Choroid plexus epithelial cell (primary cell): ENCODE measurements at regions not wholly inside any gene's neighbourhood (a gene's known extent, or its start where the extent isn't known, plus 50 kb on each side); places are given as distances from the start of the nearest gene placed in this dataset.

Source experiments
- DNase-seq: peaks from one replicate; pipeline ENCODE4 v3.0.0-alpha.2; 2010; ENCODE audit warnings: low read depth
- H3K4me3 ChIP-seq: 2 replicates; pipeline ENCODE4 v1.5.1; 2011; ENCODE audit warnings: low read depth, mild to moderate bottlenecking, control low read depth, low read length, moderate library complexity
- TF ChIP-seq, protein P1 (sequence below): conservative IDR thresholded peaks from 2 replicates; pipeline ENCODE4 v1.5.1; 2011; ENCODE audit warnings: low read depth, mild to moderate bottlenecking, control low read depth, inconsistent platforms, low read length, moderate library complexity

DNA sequence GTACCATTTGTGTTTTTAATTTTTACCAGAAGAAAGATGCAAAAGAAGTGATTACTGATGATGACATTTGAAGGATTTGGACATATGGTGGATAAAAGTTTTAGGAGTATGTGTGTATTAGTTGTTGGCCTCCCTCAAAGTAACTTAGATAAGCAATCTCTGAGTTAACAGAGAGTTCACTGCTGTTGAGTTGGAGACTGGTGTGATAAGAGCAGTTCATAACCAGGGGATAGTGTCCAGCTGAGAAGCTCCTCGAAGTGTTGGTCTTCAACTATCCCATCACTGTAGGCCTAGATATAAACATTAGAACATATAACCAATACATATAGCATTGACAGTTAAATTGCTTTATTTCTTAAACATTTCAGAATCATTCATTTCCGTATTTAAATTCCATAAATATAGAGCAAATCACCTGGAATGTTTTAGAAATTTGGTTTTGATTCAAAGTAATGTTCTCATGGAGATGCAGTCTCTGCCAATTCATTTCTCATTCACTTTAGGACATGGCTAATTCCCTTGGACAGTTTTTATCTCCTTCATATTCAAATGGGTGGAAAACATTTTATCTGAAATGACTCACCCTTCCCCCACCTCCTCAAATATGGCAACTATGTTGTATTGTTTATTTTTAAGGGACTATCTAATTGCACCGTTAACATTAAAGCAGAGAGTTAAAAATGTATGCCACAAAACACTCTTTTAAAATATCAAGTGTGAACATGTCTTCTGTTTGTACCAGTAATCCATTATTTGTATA lies 136.8 kb upstream of the SLC4A4 start:
- no peak for DNase-seq
- H3K4me3 ChIP-seq = no peak overlapping the region
- TF ChIP-seq, protein P1, sequence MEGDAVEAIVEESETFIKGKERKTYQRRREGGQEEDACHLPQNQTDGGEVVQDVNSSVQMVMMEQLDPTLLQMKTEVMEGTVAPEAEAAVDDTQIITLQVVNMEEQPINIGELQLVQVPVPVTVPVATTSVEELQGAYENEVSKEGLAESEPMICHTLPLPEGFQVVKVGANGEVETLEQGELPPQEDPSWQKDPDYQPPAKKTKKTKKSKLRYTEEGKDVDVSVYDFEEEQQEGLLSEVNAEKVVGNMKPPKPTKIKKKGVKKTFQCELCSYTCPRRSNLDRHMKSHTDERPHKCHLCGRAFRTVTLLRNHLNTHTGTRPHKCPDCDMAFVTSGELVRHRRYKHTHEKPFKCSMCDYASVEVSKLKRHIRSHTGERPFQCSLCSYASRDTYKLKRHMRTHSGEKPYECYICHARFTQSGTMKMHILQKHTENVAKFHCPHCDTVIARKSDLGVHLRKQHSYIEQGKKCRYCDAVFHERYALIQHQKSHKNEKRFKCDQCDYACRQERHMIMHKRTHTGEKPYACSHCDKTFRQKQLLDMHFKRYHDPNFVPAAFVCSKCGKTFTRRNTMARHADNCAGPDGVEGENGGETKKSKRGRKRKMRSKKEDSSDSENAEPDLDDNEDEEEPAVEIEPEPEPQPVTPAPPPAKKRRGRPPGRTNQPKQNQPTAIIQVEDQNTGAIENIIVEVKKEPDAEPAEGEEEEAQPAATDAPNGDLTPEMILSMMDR = no peak

DNA sequence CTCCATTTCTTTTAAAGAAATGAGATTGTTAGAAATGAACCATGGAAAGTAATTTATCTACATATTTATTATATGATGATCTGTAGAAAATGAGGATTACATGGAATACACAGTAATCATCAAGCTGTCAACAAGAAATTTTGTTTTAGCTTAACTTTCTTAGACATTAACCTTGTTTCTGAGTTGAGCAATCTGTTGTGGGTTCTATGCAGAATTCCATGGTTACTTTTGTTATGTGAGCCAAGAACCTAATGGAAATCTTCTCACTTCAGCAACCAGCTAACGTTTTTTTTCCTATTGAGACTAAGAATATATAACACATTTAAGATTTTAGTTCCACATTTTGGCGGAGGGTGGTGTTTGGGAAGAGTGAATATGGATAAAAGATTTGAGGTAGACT lies 136.1 kb upstream of the SLC4A4 start:
- H3K4me3 ChIP-seq = no peak overlapping the region
- TF ChIP-seq, protein P1 = no peak
- no peak for DNase-seq

DNA sequence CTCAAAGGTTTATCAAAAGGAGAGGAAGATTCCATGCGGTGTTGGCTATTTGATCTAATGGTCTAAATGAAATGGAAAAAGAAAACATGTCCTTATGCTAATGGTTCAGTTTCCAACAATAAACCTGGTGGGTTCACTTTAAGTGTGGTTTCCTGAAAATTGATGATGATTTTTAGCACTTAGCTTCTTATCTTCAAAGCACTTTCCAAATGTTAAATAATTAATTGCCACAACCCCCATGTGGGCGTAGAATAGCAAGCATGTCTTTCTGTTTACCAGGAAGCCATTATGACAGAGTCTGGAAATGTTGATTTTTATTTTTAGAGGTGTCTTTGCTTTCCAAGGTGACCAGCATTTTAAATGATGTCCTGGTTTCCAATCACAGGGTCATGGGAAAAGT lies 134.8 kb upstream of the SLC4A4 start:
- H3K4me3 ChIP-seq = no peak overlapping the region
- no peak for DNase-seq
- TF ChIP-seq, protein P1 = no peak

DNA sequence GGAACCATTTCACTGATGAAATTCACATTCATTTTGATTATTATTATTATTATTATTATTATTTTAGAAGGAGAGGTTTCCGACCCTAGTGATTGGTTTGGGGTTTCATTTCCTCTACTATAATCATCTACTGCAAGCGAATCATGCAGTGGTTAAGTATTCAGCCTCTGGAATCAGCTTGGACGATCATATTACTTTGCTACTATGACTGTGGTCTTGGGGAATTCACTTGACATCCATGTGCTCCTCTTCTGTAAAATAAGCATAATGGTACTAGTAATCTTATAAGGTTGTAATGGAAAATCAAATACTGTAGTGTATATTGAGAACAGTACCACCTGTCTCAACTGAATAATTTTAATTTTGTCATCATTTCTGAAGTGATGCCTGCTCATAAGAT lies 132.1 kb upstream of the SLC4A4 start:
- peak; percentile 49 for DNase-seq
- H3K4me3 ChIP-seq = no peak overlapping the region
- TF ChIP-seq, protein P1 = no peak

DNA sequence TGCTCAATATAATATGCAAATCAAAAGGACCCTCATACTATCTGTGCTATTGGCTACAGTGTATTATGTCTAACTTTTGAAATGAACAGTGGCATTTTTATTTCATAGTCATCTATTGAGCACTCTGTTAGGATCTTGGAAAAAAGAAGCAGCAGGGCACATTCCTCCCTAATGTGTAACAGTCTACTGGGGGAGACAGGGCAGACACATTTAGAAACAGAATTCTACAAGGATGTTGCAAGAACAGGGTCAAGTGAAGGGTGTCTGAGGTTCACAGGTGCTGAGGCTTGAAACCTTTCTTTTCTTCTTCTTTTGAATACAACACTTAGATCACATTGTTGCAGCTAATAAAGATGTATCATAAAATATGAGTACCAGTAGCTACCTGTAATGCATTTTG lies 129.7 kb upstream of the SLC4A4 start:
- TF ChIP-seq, protein P1 = no peak
- peak; percentile 55 for DNase-seq
- no peak overlapping the region for H3K4me3 ChIP-seq

DNA sequence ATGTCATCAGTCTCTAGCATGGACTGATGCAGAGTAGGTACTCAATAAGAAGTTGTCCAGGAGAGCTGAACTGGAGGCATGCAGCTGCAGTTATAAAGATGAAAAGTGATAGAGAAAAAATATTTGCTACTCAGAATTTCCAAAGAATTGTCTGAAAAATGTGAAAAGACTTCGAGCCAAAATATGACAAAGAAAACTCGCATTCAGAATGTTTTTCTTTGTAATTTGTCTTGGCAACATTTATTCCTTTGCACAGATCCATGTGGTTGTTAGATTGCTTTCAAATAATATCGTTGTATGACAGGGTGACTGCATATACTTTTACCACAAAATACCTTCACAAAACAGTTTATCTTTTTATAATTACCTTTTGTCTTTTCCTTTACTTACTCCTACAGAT lies 128.0 kb upstream of the SLC4A4 start:
- TF ChIP-seq, protein P1 = no peak
- H3K4me3 ChIP-seq = no peak overlapping the region
- no peak for DNase-seq

DNA sequence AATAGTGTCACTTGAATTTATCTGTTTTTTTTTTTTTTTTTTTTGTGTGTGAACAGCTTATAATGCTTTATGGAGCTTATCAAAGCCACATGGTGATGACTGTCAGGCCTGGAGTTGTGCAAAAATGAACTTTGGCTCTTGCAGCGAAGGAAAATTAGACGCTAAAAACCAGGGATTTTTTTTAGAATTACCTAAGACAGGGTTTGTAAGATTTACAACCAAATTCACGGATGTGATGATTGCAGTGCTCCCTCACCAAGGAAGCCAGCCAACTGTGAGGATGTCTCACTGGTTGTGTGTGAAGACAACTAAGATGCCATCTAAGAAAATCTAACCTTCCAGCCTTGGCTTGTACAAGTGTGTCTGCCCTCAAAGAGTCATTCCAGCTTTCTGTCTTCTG lies 127.1 kb upstream of the SLC4A4 start:
- DNase-seq = no peak
- TF ChIP-seq, protein P1 = no peak
- H3K4me3 ChIP-seq = no peak overlapping the region
